ENCODE measurements at regions not wholly inside any gene's neighbourhood (a gene's known extent, or its start where the extent isn't known, plus 50 kb on each side); places are given as distances from the start of the nearest gene placed in this dataset.
A peak's percentile ranks its signal among the peaks of the same experiment; 100 is the strongest.

- ATAC-seq (no peak), FAIRE-seq (no peak), DNase-seq (ENCODE audit: extremely low read depth in 1 of 4, low spot score in 3 of 4) (no peak)
- H4K20me1 ChIP-seq (replicated peaks; ENCODE audit: control insufficient read depth, insufficient read depth, low read length) = no peaks in the 10 kb centered on the region
- intact Hi-C loops (cut with micrococcal nuclease) = no loop called here
- H3K4me1 ChIP-seq (replicated peaks in 1 of 2; ENCODE audit: control insufficient read depth in 2 of 2, insufficient read depth in 2 of 2, low read length in 2 of 2) = peaks cover 0 to 49% of the 10 kb centered on the region in 2 experiments; a peak in 4 of 5 replicates
- H3K36me3 ChIP-seq (ENCODE audit: control insufficient read depth, insufficient read depth, low read length) = no peaks in the 10 kb centered on the region
- ChIA-PET CTCF (ENCODE audit: low intra/inter-chr PET ratio) (no interaction called here), POLR2A (no interaction called here)
- no peaks in the 10 kb centered on the region for H3K27me3 ChIP-seq (ENCODE audit: control insufficient read depth in 2 of 2, insufficient read depth in 2 of 2, low read length in 2 of 2)
- no peaks in the 10 kb centered on the region for H3K9me1 ChIP-seq (ENCODE audit: control insufficient read depth, insufficient read depth, low read length)
- 32% methylated on average over 5 of the region's 5 CpGs for WGBS (ENCODE audit: insufficient coverage, low coverage, missing lambda C conversion rate)
- no peaks in the 10 kb centered on the region for H3K9me3 ChIP-seq (replicated peaks; ENCODE audit: control insufficient read depth, insufficient read depth, low read depth, low read length)
- in situ Hi-C loops (cut with MboI) = no loop called here
- no TSS peak for BruUV-seq (replicated peaks)
- H3K27ac ChIP-seq (ENCODE audit: extremely low read depth, low read depth, low read length) = no peak overlapping the region
- no peak overlapping the region for H3K4me3 ChIP-seq
- H3K9ac ChIP-seq (ENCODE audit: insufficient read depth in 1 of 2, low read depth in 2 of 2, low read length in 2 of 2) = no peak overlapping the region
- H3K79me2 ChIP-seq (ENCODE audit: control insufficient read depth, insufficient read depth, low read length) = no peaks in the 10 kb centered on the region
- TF ChIP-seq ZBTB26 (CRISPR knock-in tag; IDR thresholded peaks at IDR 0.05) (no peak), USF2 (CRISPR knock-in tag; IDR thresholded peaks at IDR 0.05) (peak; percentile 59), HMG20B (CRISPR knock-in tag; IDR thresholded peaks at IDR 0.05) (no peak), EP300 (IDR thresholded peaks at IDR 0.05; ENCODE audit: low read length) (no peak), ZNF583 (CRISPR knock-in tag; IDR thresholded peaks at IDR 0.05) (no peak)
- H3K4me2 ChIP-seq (ENCODE audit: insufficient read depth, low read length) = no peak overlapping the region
- no peak overlapping the region for H2AFZ ChIP-seq (ENCODE audit: low read depth, low read length)
These were observed 161.2 kb upstream of the HMGA2 start for GRCh38 chr12:65663097-65663496.

GRCh38 chr12:65663648-65664047 lies 160.6 kb upstream of the HMGA2 start:
- H3K9me3 ChIP-seq (replicated peaks; ENCODE audit: control insufficient read depth, insufficient read depth, low read depth, low read length) = no peaks in the 10 kb centered on the region
- FAIRE-seq (no peak), ATAC-seq (no peak), DNase-seq (ENCODE audit: extremely low read depth in 1 of 4, low spot score in 3 of 4) (no peak)
- H3K27ac ChIP-seq (ENCODE audit: extremely low read depth, low read depth, low read length) = no peak overlapping the region
- no peak overlapping the region for H3K4me3 ChIP-seq
- no peaks in the 10 kb centered on the region for H4K20me1 ChIP-seq (replicated peaks; ENCODE audit: control insufficient read depth, insufficient read depth, low read length)
- 0 out of 2 replicates have a peak overlapping the region, but pooled peaks have one; percentile 20 for H2AFZ ChIP-seq (ENCODE audit: low read depth, low read length)
- ChIA-PET POLR2A (no interaction called here), CTCF (ENCODE audit: low intra/inter-chr PET ratio) (no interaction called here)
- in situ Hi-C loops (cut with MboI) = no loop called here
- H3K9me1 ChIP-seq (ENCODE audit: control insufficient read depth, insufficient read depth, low read length) = no peaks in the 10 kb centered on the region
- H3K36me3 ChIP-seq (ENCODE audit: control insufficient read depth, insufficient read depth, low read length) = no peaks in the 10 kb centered on the region
- H3K9ac ChIP-seq (ENCODE audit: insufficient read depth in 1 of 2, low read depth in 2 of 2, low read length in 2 of 2) = no peak overlapping the region
- H3K79me2 ChIP-seq (ENCODE audit: control insufficient read depth, insufficient read depth, low read length) = no peaks in the 10 kb centered on the region
- no TSS peak for BruUV-seq (replicated peaks)
- no peak overlapping the region for H3K4me2 ChIP-seq (ENCODE audit: insufficient read depth, low read length)
- 31% methylated on average over 5 of the region's 5 CpGs for WGBS (ENCODE audit: insufficient coverage, low coverage, missing lambda C conversion rate)
- TF ChIP-seq ZNF518B (CRISPR knock-in tag; IDR thresholded peaks at IDR 0.05) (no peak), NEUROD1 (IDR thresholded peaks at IDR 0.05; ENCODE audit: borderline replicate concordance, low read depth, low read length, partially characterized antibody) (no peak), SPI1 (IDR thresholded peaks at IDR 0.05; ENCODE audit: borderline replicate concordance, low read depth, low read length) (peak; percentile 51; the same call in 1 of the 2 replicates), ATF2 (CRISPR knock-in tag; IDR thresholded peaks at IDR 0.05) (no peak)
- H3K27me3 ChIP-seq (ENCODE audit: control insufficient read depth in 2 of 2, insufficient read depth in 2 of 2, low read length in 2 of 2) = no peaks in the 10 kb centered on the region
- intact Hi-C loops (cut with micrococcal nuclease) = no loop called here
- H3K4me1 ChIP-seq (replicated peaks in 1 of 2; ENCODE audit: control insufficient read depth in 2 of 2, insufficient read depth in 2 of 2, low read length in 2 of 2) = peaks cover 0 to 54% of the 10 kb centered on the region in 2 experiments; a peak in 4 of 5 replicates
